ENCODE measurements at regions not wholly inside any gene's neighbourhood (a gene's known extent, or its start where the extent isn't known, plus 50 kb on each side); places are given as distances from the start of the nearest gene placed in this dataset.

- no peak for DNase-seq
- no peaks in the 10 kb centered on the region for H3K9me3 ChIP-seq
- TF ChIP-seq POLR2A (IDR thresholded peaks at IDR 0.05): no peak
- TF ChIP-seq POLR2AphosphoS5 (IDR thresholded peaks at IDR 0.05): no peak
- no peak for TF ChIP-seq EP300 (IDR thresholded peaks at IDR 0.05)
- TF ChIP-seq, protein P1, sequence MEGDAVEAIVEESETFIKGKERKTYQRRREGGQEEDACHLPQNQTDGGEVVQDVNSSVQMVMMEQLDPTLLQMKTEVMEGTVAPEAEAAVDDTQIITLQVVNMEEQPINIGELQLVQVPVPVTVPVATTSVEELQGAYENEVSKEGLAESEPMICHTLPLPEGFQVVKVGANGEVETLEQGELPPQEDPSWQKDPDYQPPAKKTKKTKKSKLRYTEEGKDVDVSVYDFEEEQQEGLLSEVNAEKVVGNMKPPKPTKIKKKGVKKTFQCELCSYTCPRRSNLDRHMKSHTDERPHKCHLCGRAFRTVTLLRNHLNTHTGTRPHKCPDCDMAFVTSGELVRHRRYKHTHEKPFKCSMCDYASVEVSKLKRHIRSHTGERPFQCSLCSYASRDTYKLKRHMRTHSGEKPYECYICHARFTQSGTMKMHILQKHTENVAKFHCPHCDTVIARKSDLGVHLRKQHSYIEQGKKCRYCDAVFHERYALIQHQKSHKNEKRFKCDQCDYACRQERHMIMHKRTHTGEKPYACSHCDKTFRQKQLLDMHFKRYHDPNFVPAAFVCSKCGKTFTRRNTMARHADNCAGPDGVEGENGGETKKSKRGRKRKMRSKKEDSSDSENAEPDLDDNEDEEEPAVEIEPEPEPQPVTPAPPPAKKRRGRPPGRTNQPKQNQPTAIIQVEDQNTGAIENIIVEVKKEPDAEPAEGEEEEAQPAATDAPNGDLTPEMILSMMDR (IDR thresholded peaks at IDR 0.05): no peak
- 65 to 86% (median 75%) methylated on average over 1 of the region's 1 CpG for WGBS, 5 donors
- intact Hi-C loops (cut with DNase I; ENCODE audit: low total_unique reads): no loop called here
- no peaks in the 10 kb centered on the region for H3K36me3 ChIP-seq
- H3K27ac ChIP-seq: peak overlapping the region in 1 of 5 donors; percentile 65
- H3K4me3 ChIP-seq: no peak overlapping the region
- no peaks in the 10 kb centered on the region for H3K27me3 ChIP-seq
- no peaks in the 10 kb centered on the region for H3K4me1 ChIP-seq
Observed at GRCh38 chr20:6612606-6612923, 154.9 kb upstream of the BMP2 start.

DNA sequence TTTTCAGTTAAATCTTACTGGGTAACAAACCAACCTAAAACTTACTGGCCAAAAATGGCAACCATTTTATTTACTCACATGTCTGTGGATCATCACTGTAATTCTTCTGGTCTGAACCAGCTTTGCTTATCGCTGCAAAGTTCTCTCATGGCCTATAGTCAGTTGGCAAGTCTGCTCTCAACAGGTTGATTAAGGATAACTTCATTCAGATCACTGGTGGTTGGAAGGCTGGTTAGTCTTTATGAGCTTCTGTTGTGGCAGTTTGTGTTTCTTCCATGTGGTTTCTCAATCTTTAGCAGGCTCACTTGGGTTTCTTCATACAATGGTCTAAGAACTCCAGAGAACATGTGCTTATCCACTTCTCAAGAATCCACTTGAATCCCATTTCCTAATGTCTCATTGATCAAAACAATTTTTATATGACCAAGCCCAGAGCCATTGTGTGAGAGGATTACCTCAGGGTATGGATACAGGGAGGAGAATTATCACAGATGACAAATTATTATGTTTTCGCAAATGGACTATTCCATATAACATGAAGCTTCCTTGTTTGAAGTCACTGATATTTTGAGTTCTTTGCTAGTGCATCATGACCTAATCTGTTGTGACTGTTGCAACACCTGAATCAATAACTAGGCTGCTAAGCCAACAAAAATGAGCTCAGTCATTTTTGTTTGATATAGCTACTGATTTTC is 155.4 kb upstream of the BMP2 start:
- no peaks in the 10 kb centered on the region for H3K27me3 ChIP-seq
- no peaks in the 10 kb centered on the region for H3K4me1 ChIP-seq
- no peaks in the 10 kb centered on the region for H3K36me3 ChIP-seq
- DNase-seq: peak in 1 of 2 donors; percentile 58
- H3K9me3 ChIP-seq: no peaks in the 10 kb centered on the region
- no peak overlapping the region for H3K4me3 ChIP-seq
- TF ChIP-seq POLR2AphosphoS5 (IDR thresholded peaks at IDR 0.05): peak in 1 of 3 donors; percentile 7
- TF ChIP-seq, protein P1 (IDR thresholded peaks at IDR 0.05): no peak
- no peak for TF ChIP-seq EP300 (IDR thresholded peaks at IDR 0.05)
- TF ChIP-seq POLR2A (IDR thresholded peaks at IDR 0.05): no peak
- intact Hi-C loops (cut with DNase I; ENCODE audit: low total_unique reads): no loop called here
- 86 to 98% (median 94%) methylated on average over 2 of the region's 2 CpGs for WGBS, 5 donors
- peak overlapping the region in 1 of 5 donors; percentile 65 for H3K27ac ChIP-seq

GRCh38 chr20:6606651-6607050 is 160.8 kb upstream of the BMP2 start:
- Histone ChIP-seq H3K4me1 (no peaks in the 10 kb centered on the region), H3K27me3 (no peaks in the 10 kb centered on the region), H3K9me3 (no peaks in the 10 kb centered on the region), H3K4me3 (no peak overlapping the region), H3K36me3 (no peaks in the 10 kb centered on the region), H3K27ac (no peak overlapping the region)
- DNase-seq: no peak
- 86 to 96% (median 94%) methylated on average over 3 of the region's 3 CpGs for WGBS, 5 donors
- intact Hi-C loops (cut with DNase I; ENCODE audit: low total_unique reads): no loop called here
- TF ChIP-seq, protein P1 (IDR thresholded peaks at IDR 0.05): no peak
- TF ChIP-seq POLR2A (IDR thresholded peaks at IDR 0.05) (no peak), EP300 (IDR thresholded peaks at IDR 0.05) (no peak), POLR2AphosphoS5 (IDR thresholded peaks at IDR 0.05) (no peak)

- no peaks in the 10 kb centered on the region for H3K9me3 ChIP-seq
- H3K27me3 ChIP-seq: no peaks in the 10 kb centered on the region
- no peak overlapping the region for H3K27ac ChIP-seq
- no peaks in the 10 kb centered on the region for H3K4me1 ChIP-seq
- no peak for TF ChIP-seq POLR2A (IDR thresholded peaks at IDR 0.05)
- TF ChIP-seq, protein P1 (IDR thresholded peaks at IDR 0.05): no peak
- no peak for TF ChIP-seq POLR2AphosphoS5 (IDR thresholded peaks at IDR 0.05)
- no peak for TF ChIP-seq EP300 (IDR thresholded peaks at IDR 0.05)
- H3K36me3 ChIP-seq: no peaks in the 10 kb centered on the region
- DNase-seq: peak in 1 of 2 donors; percentile 39
- intact Hi-C loops (cut with DNase I; ENCODE audit: low total_unique reads): no loop called here
- H3K4me3 ChIP-seq: no peak overlapping the region
- WGBS, 5 donors: 69 to 84% (median 76%) methylated on average over 4 of the region's 4 CpGs
Observed at GRCh38 chr20:6605055-6605935, 162.2 kb upstream of the BMP2 start.
